ENCODE measurements at regions not wholly inside any gene's neighbourhood (a gene's known extent, or its start where the extent isn't known, plus 50 kb on each side); places are given as distances from the start of the nearest gene placed in this dataset.
A peak's percentile ranks its signal among the peaks of the same experiment; 100 is the strongest.
"Not testable (repeated sequence)": the region's sequence is repeated elsewhere in the genome, so short reads cannot be mapped to it uniquely, and the experiment has no call there.

DNA sequence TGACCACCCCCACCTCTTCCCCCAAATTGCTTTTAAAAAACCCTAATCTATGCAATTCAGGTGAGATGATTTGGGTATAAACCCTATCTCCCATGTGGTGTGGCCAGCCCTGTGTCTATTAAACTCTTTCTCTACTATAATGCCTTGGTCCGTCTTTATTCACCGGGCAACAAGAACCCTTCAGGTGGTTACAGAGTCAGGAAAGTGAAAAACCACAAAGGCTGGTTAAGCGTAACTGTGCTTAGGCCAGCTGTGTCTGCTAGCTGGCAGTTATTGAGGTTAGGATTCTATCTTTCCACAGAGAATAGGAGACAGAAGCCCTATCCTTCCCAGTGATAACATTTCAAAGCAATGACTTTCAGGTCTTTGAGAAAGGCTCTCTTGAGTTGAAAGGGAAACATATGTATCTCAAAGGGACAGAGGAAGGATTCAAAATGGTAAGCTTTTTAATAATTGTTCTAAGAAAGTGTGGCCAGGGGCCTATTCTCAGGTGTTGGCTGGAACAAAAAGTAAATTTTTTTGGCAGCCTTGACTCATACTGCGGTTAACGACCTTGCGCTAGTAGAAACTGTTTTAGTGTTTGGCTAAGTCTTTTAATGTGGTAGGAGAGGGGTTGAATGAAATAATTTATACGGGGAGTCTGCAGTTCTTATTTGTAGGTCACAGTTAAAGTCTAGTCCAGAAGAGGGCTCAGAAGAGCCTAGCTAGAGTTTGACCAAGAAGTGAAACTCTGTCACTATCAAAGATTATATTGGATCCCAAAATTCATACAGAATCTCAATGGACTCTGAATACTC is 89.0 kb downstream of the NPAP1 start:
- Histone ChIP-seq H3K9me3 (ENCODE audit: low read length) (no peaks in the 10 kb centered on the region), H3K27me3 (ENCODE audit: control insufficient read depth in 1 of 2, insufficient read depth in 2 of 2, low read length in 2 of 2) (no peaks in the 10 kb centered on the region), H3K4me3 (ENCODE audit: low read depth in 1 of 2, low read length in 2 of 2) (no peak overlapping the region), H3K27ac (ENCODE audit: low read depth, low read length) (no peak overlapping the region), H3K4me1 (ENCODE audit: insufficient read depth, low read length) (no peaks in the 10 kb centered on the region), H3K36me3 (ENCODE audit: insufficient read depth, low read length) (no peaks in the 10 kb centered on the region), H3K9ac (ENCODE audit: low read length) (no peak overlapping the region)

GRCh38 chr15:24766511-24767133 is 91.0 kb downstream of the NPAP1 start:
- Histone ChIP-seq H3K27ac (ENCODE audit: low read depth, low read length) (no peak overlapping the region), H3K9ac (ENCODE audit: low read length) (no peak overlapping the region), H3K9me3 (ENCODE audit: low read length) (no peaks in the 10 kb centered on the region), H3K4me1 (ENCODE audit: insufficient read depth, low read length) (no peaks in the 10 kb centered on the region), H3K27me3 (ENCODE audit: control insufficient read depth in 1 of 2, insufficient read depth in 2 of 2, low read length in 2 of 2) (no peaks in the 10 kb centered on the region), H3K36me3 (ENCODE audit: insufficient read depth, low read length) (no peaks in the 10 kb centered on the region), H3K4me3 (ENCODE audit: low read depth in 1 of 2, low read length in 2 of 2) (no peak overlapping the region)

- no peaks in the 10 kb centered on the region for H3K36me3 ChIP-seq (ENCODE audit: insufficient read depth, low read length)
- H3K27ac ChIP-seq (ENCODE audit: low read depth, low read length), result no peak overlapping the region
- no peaks in the 10 kb centered on the region for H3K9me3 ChIP-seq (ENCODE audit: low read length)
- peak overlapping the region; percentile 10 to 73 for H3K4me3 ChIP-seq (ENCODE audit: low read depth in 1 of 2, low read length in 2 of 2)
- H3K4me1 ChIP-seq (ENCODE audit: insufficient read depth, low read length), result no peaks in the 10 kb centered on the region
- H3K9ac ChIP-seq (ENCODE audit: low read length), result no peak overlapping the region
- no peaks in the 10 kb centered on the region for H3K27me3 ChIP-seq (ENCODE audit: control insufficient read depth in 1 of 2, insufficient read depth in 2 of 2, low read length in 2 of 2)
These were observed 96.7 kb downstream of the NPAP1 start for GRCh38 chr15:24772266-24772665.

DNA sequence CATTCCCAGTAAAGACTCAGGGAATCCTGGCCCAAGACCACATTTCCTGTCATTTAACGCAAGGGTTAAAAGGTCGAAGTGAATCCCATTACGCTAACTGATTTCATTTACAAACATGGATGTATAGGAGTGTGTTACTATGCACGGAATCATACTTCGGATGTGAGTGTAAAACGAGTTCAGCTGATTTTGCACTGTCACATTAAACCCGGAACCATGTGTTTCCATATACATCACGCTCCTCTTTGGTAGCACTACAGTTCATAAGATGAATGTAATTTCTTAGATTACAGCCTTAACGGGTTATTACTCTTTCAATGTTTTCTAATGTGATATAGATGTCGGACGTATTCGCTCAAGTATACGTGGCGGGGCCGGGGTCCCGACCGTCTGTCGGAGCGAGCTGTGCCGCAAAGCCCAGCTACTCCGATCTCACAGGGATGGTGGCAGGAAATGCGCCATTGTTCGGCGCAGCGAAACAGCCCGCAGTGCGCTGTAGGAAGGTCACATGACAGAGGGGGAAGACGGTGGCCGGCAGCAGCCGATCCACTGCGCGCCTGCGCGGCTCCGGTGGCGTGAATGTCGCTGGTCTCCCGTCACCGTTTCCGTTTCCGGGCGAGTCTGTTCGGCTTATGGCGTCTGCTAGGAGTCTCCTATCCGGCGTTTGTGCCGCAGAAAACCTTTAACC is 97.3 kb downstream of the NPAP1 start:
- Histone ChIP-seq H3K36me3 (ENCODE audit: insufficient read depth, low read length) (no peaks in the 10 kb centered on the region), H3K9ac (ENCODE audit: low read length) (no peak overlapping the region), H3K4me3 (ENCODE audit: low read depth in 1 of 2, low read length in 2 of 2) (peak overlapping the region; percentile 10 to 73), H3K9me3 (ENCODE audit: low read length) (no peaks in the 10 kb centered on the region), H3K4me1 (ENCODE audit: insufficient read depth, low read length) (no peaks in the 10 kb centered on the region), H3K27ac (ENCODE audit: low read depth, low read length) (peak overlapping the region; percentile 41), H3K27me3 (ENCODE audit: control insufficient read depth in 1 of 2, insufficient read depth in 2 of 2, low read length in 2 of 2) (no peaks in the 10 kb centered on the region)

- Histone ChIP-seq H3K9ac (ENCODE audit: low read length) (no peak overlapping the region), H3K4me3 (ENCODE audit: low read depth in 1 of 2, low read length in 2 of 2) (no peak overlapping the region), H3K9me3 (ENCODE audit: low read length) (no peaks in the 10 kb centered on the region), H3K36me3 (ENCODE audit: insufficient read depth, low read length) (no peaks in the 10 kb centered on the region), H3K4me1 (ENCODE audit: insufficient read depth, low read length) (no peaks in the 10 kb centered on the region), H3K27ac (ENCODE audit: low read depth, low read length) (no peak overlapping the region), H3K27me3 (ENCODE audit: control insufficient read depth in 1 of 2, insufficient read depth in 2 of 2, low read length in 2 of 2) (no peaks in the 10 kb centered on the region)
These were observed 101.7 kb downstream of the NPAP1 start for GRCh38 chr15:24777307-24777706.

DNA sequence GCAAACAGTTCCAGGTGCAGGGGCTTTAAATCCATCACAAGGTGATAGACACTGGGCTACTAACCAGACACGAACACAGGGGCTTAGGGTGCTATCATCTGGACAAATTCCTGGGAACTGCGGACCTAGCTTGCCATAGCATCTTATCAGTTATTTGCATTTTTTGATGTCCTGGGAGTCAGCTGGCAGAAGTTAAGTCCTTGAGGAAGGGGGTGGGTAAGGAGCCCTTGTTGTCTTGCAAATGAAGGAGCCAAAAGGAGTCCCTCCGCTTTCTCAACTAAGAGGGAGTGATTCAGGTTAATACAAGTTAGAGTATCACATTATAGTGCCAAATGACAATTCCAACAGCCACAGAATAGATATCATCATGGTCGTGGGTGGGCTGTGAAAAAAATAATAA is 108.9 kb downstream of the NPAP1 start:
- Histone ChIP-seq H3K27ac (ENCODE audit: low read depth, low read length) (no peak overlapping the region), H3K36me3 (ENCODE audit: insufficient read depth, low read length) (no peaks in the 10 kb centered on the region), H3K9me3 (ENCODE audit: low read length) (no peaks in the 10 kb centered on the region), H3K27me3 (ENCODE audit: control insufficient read depth in 1 of 2, insufficient read depth in 2 of 2, low read length in 2 of 2) (no peaks in the 10 kb centered on the region), H3K4me1 (ENCODE audit: insufficient read depth, low read length) (no peaks in the 10 kb centered on the region), H3K9ac (ENCODE audit: low read length) (no peak overlapping the region), H3K4me3 (ENCODE audit: low read depth in 1 of 2, low read length in 2 of 2) (no peak overlapping the region)

GRCh38 chr15:24786347-24786746 is 110.8 kb downstream of the NPAP1 start:
- no peak overlapping the region for H3K9ac ChIP-seq (ENCODE audit: low read length)
- H3K9me3 ChIP-seq (ENCODE audit: low read length), result no peaks in the 10 kb centered on the region
- no peak overlapping the region for H3K27ac ChIP-seq (ENCODE audit: low read depth, low read length)
- no peak overlapping the region for H3K4me3 ChIP-seq (ENCODE audit: low read depth in 1 of 2, low read length in 2 of 2)
- H3K36me3 ChIP-seq (ENCODE audit: insufficient read depth, low read length), result no peaks in the 10 kb centered on the region
- H3K27me3 ChIP-seq (ENCODE audit: control insufficient read depth in 1 of 2, insufficient read depth in 2 of 2, low read length in 2 of 2), result no peaks in the 10 kb centered on the region
- no peaks in the 10 kb centered on the region for H3K4me1 ChIP-seq (ENCODE audit: insufficient read depth, low read length)

GRCh38 chr15:24802624-24803023 is 127.0 kb downstream of the NPAP1 start:
- H3K27me3 ChIP-seq (ENCODE audit: control insufficient read depth in 1 of 2, insufficient read depth in 2 of 2, low read length in 2 of 2); H3K36me3 ChIP-seq (ENCODE audit: insufficient read depth, low read length); H3K9ac ChIP-seq (ENCODE audit: low read length); H3K9me3 ChIP-seq (ENCODE audit: low read length); H3K4me1 ChIP-seq (ENCODE audit: insufficient read depth, low read length); H3K27ac ChIP-seq (ENCODE audit: low read depth, low read length); H3K4me3 ChIP-seq (ENCODE audit: low read depth in 1 of 2, low read length in 2 of 2): not testable (repeated sequence)

DNA sequence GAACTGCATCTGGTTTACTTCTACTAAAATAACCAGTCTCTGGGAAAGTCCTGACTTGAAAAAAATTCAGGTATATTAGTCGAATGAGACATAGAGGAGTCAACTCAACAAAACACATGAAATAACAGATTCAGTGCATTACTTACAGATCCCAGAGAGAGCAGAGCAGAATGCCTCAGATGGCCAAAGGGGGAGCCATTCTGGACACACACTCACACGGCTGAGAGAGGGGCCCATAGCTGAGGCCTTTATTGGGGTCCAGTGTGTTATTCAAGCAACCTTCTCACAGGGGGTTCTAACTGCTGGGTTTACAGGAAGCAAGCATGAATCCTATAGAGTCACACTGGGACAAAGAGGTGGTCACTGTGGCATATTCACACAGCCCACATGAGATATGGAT is 135.1 kb upstream of the SNRPN start:
- Histone ChIP-seq H3K4me3 (ENCODE audit: low read depth in 1 of 2, low read length in 2 of 2) (no peak overlapping the region), H3K27me3 (ENCODE audit: control insufficient read depth in 1 of 2, insufficient read depth in 2 of 2, low read length in 2 of 2) (no peaks in the 10 kb centered on the region), H3K9ac (ENCODE audit: low read length) (no peak overlapping the region), H3K9me3 (ENCODE audit: low read length) (no peaks in the 10 kb centered on the region), H3K27ac (ENCODE audit: low read depth, low read length) (no peak overlapping the region), H3K36me3 (ENCODE audit: insufficient read depth, low read length) (no peaks in the 10 kb centered on the region), H3K4me1 (ENCODE audit: insufficient read depth, low read length) (no peaks in the 10 kb centered on the region)

DNA sequence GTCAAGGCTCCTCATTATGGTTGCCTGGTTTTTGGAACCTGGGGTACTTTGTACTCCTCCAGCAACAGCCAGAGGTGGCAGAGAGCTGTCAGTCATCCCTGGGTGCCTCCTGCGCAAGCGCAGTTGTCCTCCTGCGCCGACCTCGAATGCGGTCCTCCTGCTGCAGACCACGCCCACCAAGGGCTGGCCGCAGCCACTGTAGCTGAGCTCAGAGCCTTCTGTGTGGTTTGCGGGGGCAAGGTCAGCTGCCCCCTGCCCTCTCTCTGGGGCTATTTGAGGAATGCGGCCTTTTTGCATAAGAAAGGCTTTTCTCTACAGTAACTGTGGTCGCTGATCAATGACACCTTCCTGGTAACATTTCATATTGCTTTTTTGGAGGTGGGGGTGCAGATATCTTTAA is 131.3 kb upstream of the SNRPN start:
- peak overlapping the region; percentile 6 to 37 for H3K4me3 ChIP-seq (ENCODE audit: low read depth in 1 of 2, low read length in 2 of 2)
- H3K27ac ChIP-seq (ENCODE audit: low read depth, low read length), result no peak overlapping the region
- no peaks in the 10 kb centered on the region for H3K4me1 ChIP-seq (ENCODE audit: insufficient read depth, low read length)
- H3K9me3 ChIP-seq (ENCODE audit: low read length), result no peaks in the 10 kb centered on the region
- no peak overlapping the region for H3K9ac ChIP-seq (ENCODE audit: low read length)
- no peaks in the 10 kb centered on the region for H3K27me3 ChIP-seq (ENCODE audit: control insufficient read depth in 1 of 2, insufficient read depth in 2 of 2, low read length in 2 of 2)
- H3K36me3 ChIP-seq (ENCODE audit: insufficient read depth, low read length), result no peaks in the 10 kb centered on the region

GRCh38 chr15:24832282-24832681 is 122.5 kb upstream of the SNRPN start:
- no peaks in the 10 kb centered on the region for H3K36me3 ChIP-seq (ENCODE audit: insufficient read depth, low read length)
- no peak overlapping the region for H3K4me3 ChIP-seq (ENCODE audit: low read depth in 1 of 2, low read length in 2 of 2)
- no peak overlapping the region for H3K9ac ChIP-seq (ENCODE audit: low read length)
- H3K4me1 ChIP-seq (ENCODE audit: insufficient read depth, low read length), result no peaks in the 10 kb centered on the region
- no peaks in the 10 kb centered on the region for H3K27me3 ChIP-seq (ENCODE audit: control insufficient read depth in 1 of 2, insufficient read depth in 2 of 2, low read length in 2 of 2)
- H3K9me3 ChIP-seq (ENCODE audit: low read length), result no peaks in the 10 kb centered on the region
- H3K27ac ChIP-seq (ENCODE audit: low read depth, low read length), result no peak overlapping the region

All from muscle layer of colon (tissue), 2 donors.